Naive thymus-derived CD4-positive, alpha-beta T cell (primary cell): ENCODE measurements at regions not wholly inside any gene's neighbourhood (a gene's known extent, or its start where the extent isn't known, plus 50 kb on each side); places are given as distances from the start of the nearest gene placed in this dataset.

ENCODE experiments used
- ATAC-seq: fragments of 150-1000 bp; cut with Tn5 transposase; 2 replicates; pipeline ENCODE4 v1.10.0; 2021; ENCODE audit warnings: mild to moderate bottlenecking, moderate library complexity
- CTCF ChIA-PET: fragments of 350-600 bp; sonication (Branson Sonifier 250); formaldehyde crosslinking; loops from one replicate; lab custom pipeline; 2021; ENCODE audit warnings: antibody characterized with exemption; lab: Charles Lee
- POLR2A ChIA-PET: fragments of 350-600 bp; sonication (Branson Sonifier 250); formaldehyde crosslinking; loops from one replicate; lab custom pipeline; 2021; ENCODE audit warnings: antibody characterized with exemption, inconsistent platforms; lab: Charles Lee
- DNase-seq, 9 donors: peaks; one replicate each; pipeline versions ENCODE4 v3.0.0 to v3.0.0-alpha.2; 2020 to 2022; ENCODE audit warnings: mixed read lengths in 1 of 9
- H3K27ac ChIP-seq: one replicate; pipeline ENCODE4 v1.7.0; 2013; ENCODE audit warnings: mild to moderate bottlenecking, low read depth, low read length, moderate library complexity
- H3K27me3 ChIP-seq, 2 donors: one replicate each; pipeline ENCODE4 v1.7.0; 2013; ENCODE audit warnings: low read length in 2 of 2, mild to moderate bottlenecking in 2 of 2, moderate library complexity in 2 of 2; ENCODE audit not compliant: control insufficient read depth in 2 of 2, insufficient read depth in 2 of 2
- H3K36me3 ChIP-seq, 3 experiments: 1 replicate in 2 of 3; 2 replicates in 1 of 3; pipeline ENCODE4 v1.7.0; 2013; ENCODE audit warnings: low read length in 3 of 3, mild to moderate bottlenecking in 3 of 3, moderate library complexity in 1 of 3; ENCODE audit not compliant: insufficient read depth in 3 of 3, control insufficient read depth in 2 of 3
- H3K4me1 ChIP-seq, 2 donors: one replicate each; pipeline ENCODE4 v1.7.0; 2013; ENCODE audit warnings: low read length in 2 of 2, mild to moderate bottlenecking in 2 of 2, moderate library complexity in 1 of 2; ENCODE audit not compliant: control insufficient read depth in 2 of 2, insufficient read depth in 2 of 2
- H3K4me3 ChIP-seq: 2 replicates; pipeline ENCODE4 v1.7.0; 2013; ENCODE audit warnings: mild to moderate bottlenecking, low read length
- H3K9me3 ChIP-seq, 3 experiments: 1 replicate in 2 of 3; 2 replicates in 1 of 3; pipeline ENCODE4 v1.7.0; 2013; ENCODE audit warnings: low read length in 3 of 3; ENCODE audit not compliant: control insufficient read depth in 2 of 3
- H3K27ac Mint-ChIP-seq, 9 donors: one replicate each; pipeline ENCODE4 v1.8.0; 2020 to 2022; ENCODE audit warnings: mixed read lengths in 9 of 9, mild to moderate bottlenecking in 8 of 9, moderate library complexity in 5 of 9, inconsistent platforms in 2 of 9
- H3K27me3 Mint-ChIP-seq, 5 donors: one replicate each; pipeline ENCODE4 v1.8.0; 2021 to 2022; ENCODE audit warnings: mixed read lengths in 5 of 5, mild to moderate bottlenecking in 1 of 5
- H3K36me3 Mint-ChIP-seq, 5 donors: one replicate each; pipeline ENCODE4 v1.8.0; 2020 to 2022; ENCODE audit warnings: mixed read lengths in 5 of 5, mild to moderate bottlenecking in 3 of 5, inconsistent platforms in 1 of 5
- H3K4me1 Mint-ChIP-seq, 7 donors: one replicate each; pipeline ENCODE4 v1.8.0; 2020 to 2022; ENCODE audit warnings: mixed read lengths in 7 of 7, mild to moderate bottlenecking in 3 of 7, inconsistent platforms in 1 of 7
- H3K4me3 Mint-ChIP-seq, 10 donors: one replicate each; pipeline ENCODE4 v1.8.0; 2020 to 2022; ENCODE audit warnings: mild to moderate bottlenecking in 10 of 10, mixed read lengths in 10 of 10, moderate library complexity in 6 of 10, inconsistent platforms in 2 of 10
- H3K9me3 Mint-ChIP-seq, 11 donors: one replicate each; pipeline ENCODE4 v1.8.0; 2020 to 2022; ENCODE audit warnings: mixed read lengths in 11 of 11, mild to moderate bottlenecking in 4 of 11, inconsistent platforms in 1 of 11, moderate library complexity in 1 of 11
- intact Hi-C, 2 donors: fragments of 100-400 bp; cut with micrococcal nuclease; formaldehyde crosslinking; loops; one replicate each; pipeline ENCODE4 v1.15.1; 2023

DNA sequence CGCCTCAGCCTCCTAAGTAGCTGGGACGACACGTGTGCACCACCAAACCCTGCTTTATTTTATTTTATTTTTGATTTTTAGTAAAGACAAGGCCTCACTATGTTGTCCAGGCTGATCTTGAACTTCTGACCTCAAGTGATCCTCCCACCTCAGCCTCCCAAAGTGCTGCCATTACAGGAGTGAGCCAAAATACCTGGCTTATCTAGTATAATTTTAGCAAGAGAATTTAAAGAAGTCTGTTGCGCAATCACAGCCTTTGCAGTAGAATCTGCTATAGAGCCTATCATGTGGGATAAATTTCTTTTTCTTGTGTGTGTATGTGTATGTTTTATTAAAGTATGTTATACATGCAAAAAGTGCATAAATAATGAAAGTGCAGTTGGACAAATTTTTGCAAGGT lies 92.1 kb upstream of the ANKEF1 start:
- ATAC-seq = no peak
- ChIA-PET CTCF (no interaction called here), POLR2A (no interaction called here)
- intact Hi-C loops = no loop called here
- Histone ChIP-seq H3K27me3 (no peaks in the 10 kb centered on the region), H3K27ac (no peak overlapping the region), H3K9me3 (no peaks in the 10 kb centered on the region), H3K4me1 (no peaks in the 10 kb centered on the region), H3K36me3 (no peaks in the 10 kb centered on the region), H3K4me3 (no peak overlapping the region)
- Mint-ChIP-seq H3K27me3 (peaks cover 0 to 22% (median 6%) of the 10 kb centered on the region in 5 donors), H3K36me3 (no peaks in the 10 kb centered on the region), H3K27ac (no peak overlapping the region), H3K4me3 (no peak overlapping the region), H3K9me3 (no peaks in the 10 kb centered on the region), H3K4me1 (peaks cover 0 to 3% (median 0%) of the 10 kb centered on the region in 7 donors)
- DNase-seq = no peak

DNA sequence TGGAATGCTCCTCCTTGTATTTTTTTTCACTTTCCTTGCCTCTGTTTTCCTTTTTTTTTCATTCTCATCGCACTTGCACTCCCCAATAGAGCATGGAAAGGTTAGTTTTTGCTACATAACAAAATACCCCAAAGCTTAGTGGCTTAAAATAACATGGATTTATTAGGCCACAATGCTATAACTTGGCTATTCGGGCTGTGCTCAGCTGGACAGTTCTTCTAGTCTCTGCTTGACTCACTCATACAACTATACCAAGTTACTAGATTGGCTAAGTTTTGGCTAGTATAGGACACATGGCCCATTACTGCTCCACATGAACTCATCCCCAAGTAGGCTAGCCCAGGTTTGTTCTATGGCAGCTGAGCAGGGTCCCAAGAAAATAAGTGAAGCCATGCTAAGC lies 94.5 kb upstream of the ANKEF1 start:
- Histone ChIP-seq H3K27me3 (no peaks in the 10 kb centered on the region), H3K9me3 (no peaks in the 10 kb centered on the region), H3K36me3 (no peaks in the 10 kb centered on the region), H3K27ac (no peak overlapping the region), H3K4me1 (no peaks in the 10 kb centered on the region), H3K4me3 (no peak overlapping the region)
- no peak for DNase-seq
- intact Hi-C loops = no loop called here
- H3K9me3 Mint-ChIP-seq = no peaks in the 10 kb centered on the region
- H3K4me3 Mint-ChIP-seq = no peak overlapping the region
- no peaks in the 10 kb centered on the region for H3K36me3 Mint-ChIP-seq
- H3K27ac Mint-ChIP-seq = no peak overlapping the region
- POLR2A ChIA-PET = no interaction called here
- H3K4me1 Mint-ChIP-seq = peaks cover 0 to 3% (median 0%) of the 10 kb centered on the region in 7 donors
- no peak for ATAC-seq
- H3K27me3 Mint-ChIP-seq = peaks cover 0 to 29% (median 14%) of the 10 kb centered on the region in 5 donors
- CTCF ChIA-PET = no interaction called here

DNA sequence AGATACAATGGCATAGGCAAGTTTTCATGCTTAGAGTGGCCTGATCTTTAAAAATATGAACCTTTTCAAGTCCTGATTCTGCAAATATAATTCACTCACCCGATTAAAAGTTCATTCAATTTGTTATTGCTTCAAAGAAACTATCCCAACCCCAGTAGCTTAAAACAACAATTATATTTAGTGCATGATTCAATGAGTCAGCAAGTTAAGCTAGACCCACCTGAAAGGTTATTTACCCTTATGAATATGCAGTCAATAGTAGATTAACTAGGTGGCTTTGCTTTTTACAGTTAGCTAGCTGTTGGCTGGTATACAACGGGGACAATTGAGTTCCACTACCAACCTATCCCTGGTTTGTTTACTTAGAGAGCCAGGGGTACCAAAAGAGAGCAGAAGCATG lies 95.6 kb upstream of the ANKEF1 start:
- Histone ChIP-seq H3K27ac (no peak overlapping the region), H3K27me3 (no peaks in the 10 kb centered on the region), H3K36me3 (no peaks in the 10 kb centered on the region), H3K4me1 (no peaks in the 10 kb centered on the region), H3K9me3 (no peaks in the 10 kb centered on the region), H3K4me3 (no peak overlapping the region)
- Mint-ChIP-seq H3K27me3 (peaks cover 0 to 34% (median 22%) of the 10 kb centered on the region in 5 donors), H3K9me3 (peaks cover 0 to 7% (median 0%) of the 10 kb centered on the region in 11 donors), H3K36me3 (no peaks in the 10 kb centered on the region), H3K4me3 (no peak overlapping the region), H3K4me1 (peaks cover 0 to 3% (median 0%) of the 10 kb centered on the region in 7 donors), H3K27ac (no peak overlapping the region)
- no peak for DNase-seq
- intact Hi-C loops = no loop called here
- no peak for ATAC-seq
- CTCF ChIA-PET = no interaction called here
- POLR2A ChIA-PET = no interaction called here

DNA sequence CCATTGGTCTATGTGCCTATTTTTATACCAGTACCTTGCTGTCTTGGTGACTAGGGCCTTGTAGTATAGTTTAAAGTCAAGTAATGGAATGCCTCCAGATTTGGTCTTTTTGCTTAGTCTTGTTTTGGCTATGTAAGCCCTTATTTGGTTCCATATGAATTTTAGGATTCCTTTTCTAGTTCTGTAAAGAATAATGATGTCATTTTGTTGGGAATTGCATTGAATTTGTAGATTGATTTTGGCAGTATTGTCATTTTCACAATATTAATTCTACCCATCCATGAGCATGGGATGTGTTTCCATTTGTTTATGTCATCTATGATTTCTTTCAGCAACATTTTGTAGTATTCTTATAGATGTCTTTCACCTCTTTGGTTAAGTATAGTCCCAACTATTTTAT lies 96.4 kb upstream of the PAK5 start:
- intact Hi-C loops = no loop called here
- Mint-ChIP-seq H3K27me3 (peaks cover 0 to 28% (median 22%) of the 10 kb centered on the region in 5 donors), H3K9me3 (peaks cover 0 to 10% (median 0%) of the 10 kb centered on the region in 11 donors), H3K27ac (no peak overlapping the region), H3K4me1 (no peaks in the 10 kb centered on the region), H3K4me3 (no peak overlapping the region), H3K36me3 (no peaks in the 10 kb centered on the region)
- Histone ChIP-seq H3K9me3 (no peaks in the 10 kb centered on the region), H3K4me1 (no peaks in the 10 kb centered on the region), H3K36me3 (no peaks in the 10 kb centered on the region), H3K27ac (no peak overlapping the region), H3K4me3 (no peak overlapping the region), H3K27me3 (no peaks in the 10 kb centered on the region)
- DNase-seq (no peak), ATAC-seq (no peak)
- POLR2A ChIA-PET = no interaction called here
- CTCF ChIA-PET = no interaction called here

DNA sequence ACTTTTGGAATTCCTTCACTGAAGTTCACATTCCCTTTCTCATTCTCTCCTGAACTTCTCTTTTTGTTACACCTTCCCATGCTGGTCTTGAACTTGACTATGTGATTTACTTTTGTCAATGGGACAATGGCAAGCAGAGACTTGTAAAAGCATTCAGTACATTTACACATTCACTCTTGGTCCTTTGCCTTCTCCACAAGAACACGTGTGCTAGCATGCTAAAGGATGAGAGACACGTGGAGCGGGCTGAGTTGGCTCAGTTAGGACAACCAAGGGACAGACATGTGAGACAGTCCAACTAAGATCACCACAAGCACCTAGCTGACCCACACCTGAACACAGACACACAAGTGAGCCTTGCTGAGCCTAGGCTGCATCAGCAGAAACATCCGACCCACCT lies 91.3 kb upstream of the PAK5 start:
- ChIA-PET POLR2A (no interaction called here), CTCF (no interaction called here)
- H3K9me3 ChIP-seq = no peaks in the 10 kb centered on the region
- no peak overlapping the region for H3K4me3 Mint-ChIP-seq
- H3K27me3 Mint-ChIP-seq = peaks cover 0 to 8% (median 4%) of the 10 kb centered on the region in 5 donors
- H3K27me3 ChIP-seq = no peaks in the 10 kb centered on the region
- H3K4me3 ChIP-seq = no peak overlapping the region
- no peaks in the 10 kb centered on the region for H3K36me3 Mint-ChIP-seq
- H3K36me3 ChIP-seq = no peaks in the 10 kb centered on the region
- no peaks in the 10 kb centered on the region for H3K4me1 Mint-ChIP-seq
- H3K27ac Mint-ChIP-seq = no peak overlapping the region
- no peak overlapping the region for H3K27ac ChIP-seq
- DNase-seq (no peak), ATAC-seq (no peak)
- peaks cover 0 to 10% (median 0%) of the 10 kb centered on the region in 11 donors for H3K9me3 Mint-ChIP-seq
- H3K4me1 ChIP-seq = no peaks in the 10 kb centered on the region
- intact Hi-C loops = no loop called here

DNA sequence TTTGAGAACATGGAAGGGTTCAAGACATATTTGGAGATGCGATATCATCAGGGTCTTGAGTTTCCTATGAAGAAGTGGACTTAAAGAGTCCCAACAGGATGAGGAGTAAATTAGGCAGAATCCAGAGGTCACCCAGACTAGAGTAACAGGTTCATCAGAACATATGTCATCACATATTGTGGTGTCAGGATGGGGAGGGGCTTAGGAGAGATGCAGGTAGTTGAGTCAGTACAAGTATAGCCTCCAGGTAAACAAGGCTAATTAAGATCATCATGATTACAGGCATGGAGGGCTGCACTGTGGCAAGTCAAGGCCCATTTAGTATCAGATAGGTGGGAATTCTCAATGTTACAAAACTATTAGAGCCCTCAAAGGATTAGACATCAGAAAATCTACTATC lies 90.1 kb upstream of the PAK5 start:
- CTCF ChIA-PET = interaction anchor here (0.6 kb wide), 1 partner anchor 162 kb away, joined by 3 read pairs; no protein-coding TSS in a partner anchor
- ATAC-seq (no peak), DNase-seq (no peak)
- Histone ChIP-seq H3K4me1 (no peaks in the 10 kb centered on the region), H3K27ac (no peak overlapping the region), H3K9me3 (no peaks in the 10 kb centered on the region), H3K4me3 (no peak overlapping the region), H3K36me3 (no peaks in the 10 kb centered on the region), H3K27me3 (no peaks in the 10 kb centered on the region)
- H3K4me3 Mint-ChIP-seq = no peak overlapping the region
- POLR2A ChIA-PET = no interaction called here
- H3K27me3 Mint-ChIP-seq = no peaks in the 10 kb centered on the region
- no peak overlapping the region for H3K27ac Mint-ChIP-seq
- intact Hi-C loops = no loop called here
- H3K36me3 Mint-ChIP-seq = no peaks in the 10 kb centered on the region
- no peaks in the 10 kb centered on the region for H3K4me1 Mint-ChIP-seq
- peaks cover 0 to under 1% (median 0%) of the 10 kb centered on the region in 11 donors for H3K9me3 Mint-ChIP-seq

DNA sequence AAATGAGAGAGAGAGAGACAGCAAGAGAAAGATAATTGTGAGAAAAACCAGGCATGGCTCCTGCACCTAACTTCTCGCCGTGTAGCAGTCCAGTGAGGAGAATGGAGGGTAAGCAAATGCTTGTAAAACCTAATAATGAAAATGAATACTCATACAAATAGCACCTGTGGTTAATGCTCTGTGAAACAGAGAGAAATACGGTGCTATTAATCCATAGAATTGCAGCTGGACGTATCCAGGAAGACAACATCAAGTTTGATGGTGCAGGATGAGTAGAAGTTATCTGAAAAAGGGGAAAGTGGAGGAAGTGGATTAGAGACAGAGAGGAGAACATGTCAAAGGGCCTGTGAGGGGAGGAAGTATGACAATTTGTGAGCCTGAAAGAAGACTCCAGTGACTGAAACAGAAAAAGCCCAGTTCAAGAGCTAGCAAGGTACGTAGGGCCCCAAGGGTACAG lies 89.4 kb upstream of the PAK5 start:
- ATAC-seq (no peak), DNase-seq (no peak)
- no peaks in the 10 kb centered on the region for H3K36me3 Mint-ChIP-seq
- no peaks in the 10 kb centered on the region for H3K9me3 Mint-ChIP-seq
- peaks cover 0 to 3% (median 0%) of the 10 kb centered on the region in 5 donors for H3K27me3 Mint-ChIP-seq
- H3K4me1 Mint-ChIP-seq = no peaks in the 10 kb centered on the region
- ChIA-PET CTCF (no interaction called here), POLR2A (no interaction called here)
- no peak overlapping the region for H3K4me3 Mint-ChIP-seq
- Histone ChIP-seq H3K36me3 (no peaks in the 10 kb centered on the region), H3K9me3 (no peaks in the 10 kb centered on the region), H3K4me3 (no peak overlapping the region), H3K27ac (no peak overlapping the region), H3K27me3 (no peaks in the 10 kb centered on the region), H3K4me1 (no peaks in the 10 kb centered on the region)
- intact Hi-C loops = no loop called here
- H3K27ac Mint-ChIP-seq = no peak overlapping the region
